H1 (cell line): ENCODE measurements at regions not wholly inside any gene's neighbourhood (a gene's known extent, or its start where the extent isn't known, plus 50 kb on each side); places are given as distances from the start of the nearest gene placed in this dataset.

Experiments
- BACH1 ChIP-seq: IDR thresholded peaks from 2 replicates; pipeline ENCODE4 v1.6.1; 2012; ENCODE audit warnings: low read length, improper control_type of control experiment
- BRCA1 ChIP-seq: IDR thresholded peaks from 2 replicates; pipeline ENCODE4 v1.6.1; 2012; ENCODE audit warnings: low read depth, low read length, improper control_type of control experiment
- NRF1 ChIP-seq: IDR thresholded peaks from 2 replicates; pipeline ENCODE4 v1.6.1; 2011; ENCODE audit warnings: mild to moderate bottlenecking, low read depth, low read length, improper control_type of control experiment
- YY1 ChIP-seq: IDR thresholded peaks from 2 replicates; pipeline ENCODE4 v1.6.1; 2011; ENCODE audit warnings: low read depth, mild to moderate bottlenecking, low read length
- TF ChIP-seq, protein P1 (sequence below): fragments of 300-600 bp; sonication (generic); IDR thresholded peaks from 2 replicates; pipeline ENCODE4 v1.7.1; 2012; ENCODE audit warnings: low read length, moderate library complexity, mild to moderate bottlenecking, inconsistent platforms; ENCODE audit not compliant: insufficient replicate concordance

DNA sequence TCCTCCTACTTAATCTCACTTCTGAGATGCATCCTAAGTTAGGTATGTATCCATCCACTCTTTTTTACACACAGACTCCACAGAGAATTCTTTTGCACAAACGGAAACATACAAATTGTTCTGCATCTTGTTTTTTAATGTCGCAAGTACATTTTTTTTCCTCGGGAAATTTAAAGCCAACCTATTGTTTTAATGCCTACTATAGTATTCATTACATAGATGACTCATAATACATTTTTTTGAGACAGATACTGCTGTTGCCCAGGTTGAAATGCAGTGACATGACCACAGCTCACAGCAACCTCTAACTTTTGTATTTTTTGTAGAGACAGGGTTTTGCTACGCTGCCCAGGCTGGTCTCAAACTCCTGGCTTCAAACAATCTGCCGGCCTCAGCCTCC is 90.8 kb upstream of the TMEM45B start (continued):
- TF ChIP-seq, protein P1, sequence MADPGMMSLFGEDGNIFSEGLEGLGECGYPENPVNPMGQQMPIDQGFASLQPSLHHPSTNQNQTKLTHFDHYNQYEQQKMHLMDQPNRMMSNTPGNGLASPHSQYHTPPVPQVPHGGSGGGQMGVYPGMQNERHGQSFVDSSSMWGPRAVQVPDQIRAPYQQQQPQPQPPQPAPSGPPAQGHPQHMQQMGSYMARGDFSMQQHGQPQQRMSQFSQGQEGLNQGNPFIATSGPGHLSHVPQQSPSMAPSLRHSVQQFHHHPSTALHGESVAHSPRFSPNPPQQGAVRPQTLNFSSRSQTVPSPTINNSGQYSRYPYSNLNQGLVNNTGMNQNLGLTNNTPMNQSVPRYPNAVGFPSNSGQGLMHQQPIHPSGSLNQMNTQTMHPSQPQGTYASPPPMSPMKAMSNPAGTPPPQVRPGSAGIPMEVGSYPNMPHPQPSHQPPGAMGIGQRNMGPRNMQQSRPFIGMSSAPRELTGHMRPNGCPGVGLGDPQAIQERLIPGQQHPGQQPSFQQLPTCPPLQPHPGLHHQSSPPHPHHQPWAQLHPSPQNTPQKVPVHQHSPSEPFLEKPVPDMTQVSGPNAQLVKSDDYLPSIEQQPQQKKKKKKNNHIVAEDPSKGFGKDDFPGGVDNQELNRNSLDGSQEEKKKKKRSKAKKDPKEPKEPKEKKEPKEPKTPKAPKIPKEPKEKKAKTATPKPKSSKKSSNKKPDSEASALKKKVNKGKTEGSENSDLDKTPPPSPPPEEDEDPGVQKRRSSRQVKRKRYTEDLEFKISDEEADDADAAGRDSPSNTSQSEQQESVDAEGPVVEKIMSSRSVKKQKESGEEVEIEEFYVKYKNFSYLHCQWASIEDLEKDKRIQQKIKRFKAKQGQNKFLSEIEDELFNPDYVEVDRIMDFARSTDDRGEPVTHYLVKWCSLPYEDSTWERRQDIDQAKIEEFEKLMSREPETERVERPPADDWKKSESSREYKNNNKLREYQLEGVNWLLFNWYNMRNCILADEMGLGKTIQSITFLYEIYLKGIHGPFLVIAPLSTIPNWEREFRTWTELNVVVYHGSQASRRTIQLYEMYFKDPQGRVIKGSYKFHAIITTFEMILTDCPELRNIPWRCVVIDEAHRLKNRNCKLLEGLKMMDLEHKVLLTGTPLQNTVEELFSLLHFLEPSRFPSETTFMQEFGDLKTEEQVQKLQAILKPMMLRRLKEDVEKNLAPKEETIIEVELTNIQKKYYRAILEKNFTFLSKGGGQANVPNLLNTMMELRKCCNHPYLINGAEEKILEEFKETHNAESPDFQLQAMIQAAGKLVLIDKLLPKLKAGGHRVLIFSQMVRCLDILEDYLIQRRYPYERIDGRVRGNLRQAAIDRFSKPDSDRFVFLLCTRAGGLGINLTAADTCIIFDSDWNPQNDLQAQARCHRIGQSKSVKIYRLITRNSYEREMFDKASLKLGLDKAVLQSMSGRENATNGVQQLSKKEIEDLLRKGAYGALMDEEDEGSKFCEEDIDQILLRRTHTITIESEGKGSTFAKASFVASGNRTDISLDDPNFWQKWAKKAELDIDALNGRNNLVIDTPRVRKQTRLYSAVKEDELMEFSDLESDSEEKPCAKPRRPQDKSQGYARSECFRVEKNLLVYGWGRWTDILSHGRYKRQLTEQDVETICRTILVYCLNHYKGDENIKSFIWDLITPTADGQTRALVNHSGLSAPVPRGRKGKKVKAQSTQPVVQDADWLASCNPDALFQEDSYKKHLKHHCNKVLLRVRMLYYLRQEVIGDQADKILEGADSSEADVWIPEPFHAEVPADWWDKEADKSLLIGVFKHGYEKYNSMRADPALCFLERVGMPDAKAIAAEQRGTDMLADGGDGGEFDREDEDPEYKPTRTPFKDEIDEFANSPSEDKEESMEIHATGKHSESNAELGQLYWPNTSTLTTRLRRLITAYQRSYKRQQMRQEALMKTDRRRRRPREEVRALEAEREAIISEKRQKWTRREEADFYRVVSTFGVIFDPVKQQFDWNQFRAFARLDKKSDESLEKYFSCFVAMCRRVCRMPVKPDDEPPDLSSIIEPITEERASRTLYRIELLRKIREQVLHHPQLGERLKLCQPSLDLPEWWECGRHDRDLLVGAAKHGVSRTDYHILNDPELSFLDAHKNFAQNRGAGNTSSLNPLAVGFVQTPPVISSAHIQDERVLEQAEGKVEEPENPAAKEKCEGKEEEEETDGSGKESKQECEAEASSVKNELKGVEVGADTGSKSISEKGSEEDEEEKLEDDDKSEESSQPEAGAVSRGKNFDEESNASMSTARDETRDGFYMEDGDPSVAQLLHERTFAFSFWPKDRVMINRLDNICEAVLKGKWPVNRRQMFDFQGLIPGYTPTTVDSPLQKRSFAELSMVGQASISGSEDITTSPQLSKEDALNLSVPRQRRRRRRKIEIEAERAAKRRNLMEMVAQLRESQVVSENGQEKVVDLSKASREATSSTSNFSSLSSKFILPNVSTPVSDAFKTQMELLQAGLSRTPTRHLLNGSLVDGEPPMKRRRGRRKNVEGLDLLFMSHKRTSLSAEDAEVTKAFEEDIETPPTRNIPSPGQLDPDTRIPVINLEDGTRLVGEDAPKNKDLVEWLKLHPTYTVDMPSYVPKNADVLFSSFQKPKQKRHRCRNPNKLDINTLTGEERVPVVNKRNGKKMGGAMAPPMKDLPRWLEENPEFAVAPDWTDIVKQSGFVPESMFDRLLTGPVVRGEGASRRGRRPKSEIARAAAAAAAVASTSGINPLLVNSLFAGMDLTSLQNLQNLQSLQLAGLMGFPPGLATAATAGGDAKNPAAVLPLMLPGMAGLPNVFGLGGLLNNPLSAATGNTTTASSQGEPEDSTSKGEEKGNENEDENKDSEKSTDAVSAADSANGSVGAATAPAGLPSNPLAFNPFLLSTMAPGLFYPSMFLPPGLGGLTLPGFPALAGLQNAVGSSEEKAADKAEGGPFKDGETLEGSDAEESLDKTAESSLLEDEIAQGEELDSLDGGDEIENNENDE = no peak
- no peak for TF ChIP-seq BRCA1
- no peak for TF ChIP-seq YY1
- TF ChIP-seq NRF1 = no peak
- TF ChIP-seq BACH1 = no peak
- TF ChIP-seq, all 59 proteins: peak for 0
